Cardiac muscle cell (in vitro differentiated cells and primary cell): ENCODE measurements at regions not wholly inside any gene's neighbourhood (a gene's known extent, or its start where the extent isn't known, plus 50 kb on each side); places are given as distances from the start of the nearest gene placed in this dataset.

Experiments used
- DNase-seq, 2 donors: peaks; one replicate each; pipeline versions ENCODE4 v3.0.0 to v3.0.0-alpha.2; 2010 to 2017; ENCODE audit warnings: low read depth in 1 of 2, low spot score in 1 of 2
- H3K27ac ChIP-seq: fragments of 200-600 bp; sonication (generic); 2 replicates; pipeline ENCODE4 v1.5.1; 2016
- H3K27me3 ChIP-seq: fragments of 200-600 bp; sonication (generic); 2 replicates; pipeline ENCODE4 v1.6.0; 2016; ENCODE audit warnings: control low read depth
- H3K36me3 ChIP-seq: fragments of 200-600 bp; sonication (generic); 2 replicates; pipeline ENCODE4 v1.5.1; 2016; ENCODE audit warnings: control low read depth
- H3K4me1 ChIP-seq: fragments of 200-600 bp; sonication (generic); 2 replicates; pipeline ENCODE4 v1.8.1; 2017; ENCODE audit warnings: low read depth, mild to moderate bottlenecking, mixed run types
- H3K4me3 ChIP-seq: fragments of 200-600 bp; sonication (generic); 2 replicates; pipeline ENCODE4 v1.5.1; 2016; ENCODE audit warnings: mild to moderate bottlenecking
- H3K9me3 ChIP-seq: fragments of 200-600 bp; sonication (generic); 2 replicates; pipeline ENCODE4 v1.5.1; 2017; ENCODE audit warnings: low read depth, mild to moderate bottlenecking, control low read depth
- CTCF ChIP-seq: IDR thresholded peaks from 2 replicates; pipeline ENCODE4 v1.5.1; 2012; ENCODE audit warnings: low read depth, mild to moderate bottlenecking, low read length

DNA sequence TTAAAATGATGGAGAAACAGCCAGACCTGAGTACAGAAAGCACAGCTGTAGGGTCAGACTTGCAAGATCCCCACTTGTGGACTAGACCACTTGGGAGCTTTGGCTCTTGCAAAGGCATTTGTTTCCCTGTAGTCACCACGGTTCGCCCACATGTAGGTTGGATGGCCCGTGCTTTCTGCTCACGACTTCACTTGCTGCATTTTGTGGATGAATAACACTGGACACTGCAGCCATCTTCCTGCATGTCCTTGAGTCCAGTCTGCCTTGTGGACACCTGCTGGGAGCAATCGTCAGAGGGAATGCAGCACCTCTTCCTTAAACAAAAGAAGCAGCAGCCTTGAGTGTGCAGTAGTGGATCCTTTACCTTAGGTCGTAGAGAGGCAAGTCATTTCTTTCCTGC is 372.9 kb upstream of the IRX2 start:
- Histone ChIP-seq H3K27ac (no peak overlapping the region), H3K4me3 (no peak overlapping the region), H3K27me3 (no peaks in the 10 kb centered on the region), H3K9me3 (no peaks in the 10 kb centered on the region), H3K4me1 (peaks cover 36% of the 10 kb centered on the region), H3K36me3 (no peaks in the 10 kb centered on the region)
- no peak for DNase-seq
- TF ChIP-seq CTCF, result no peak

DNA sequence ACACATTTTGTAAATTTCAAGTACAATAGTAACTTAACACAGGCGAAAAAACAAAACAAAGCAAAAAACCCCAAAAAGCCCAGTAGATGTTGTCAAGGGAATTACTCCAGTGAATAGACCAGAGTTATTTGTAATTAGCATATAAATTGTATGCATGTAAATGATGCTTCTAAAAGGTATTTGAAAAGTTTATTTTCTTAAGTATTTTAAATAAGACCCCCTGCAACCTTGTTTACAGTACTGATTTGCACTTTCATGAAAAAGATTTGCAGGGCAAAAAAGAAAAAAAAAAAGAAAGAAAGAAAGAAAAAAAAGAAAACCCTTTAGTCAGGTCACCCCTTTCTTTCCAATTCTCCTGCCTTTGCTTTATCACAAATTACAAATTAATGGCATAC is 372.3 kb upstream of the IRX2 start:
- DNase-seq, result no peak
- Histone ChIP-seq H3K9me3 (no peaks in the 10 kb centered on the region), H3K4me1 (peaks cover 36% of the 10 kb centered on the region), H3K4me3 (no peak overlapping the region), H3K36me3 (no peaks in the 10 kb centered on the region), H3K27me3 (no peaks in the 10 kb centered on the region), H3K27ac (no peak overlapping the region)
- no peak for TF ChIP-seq CTCF

DNA sequence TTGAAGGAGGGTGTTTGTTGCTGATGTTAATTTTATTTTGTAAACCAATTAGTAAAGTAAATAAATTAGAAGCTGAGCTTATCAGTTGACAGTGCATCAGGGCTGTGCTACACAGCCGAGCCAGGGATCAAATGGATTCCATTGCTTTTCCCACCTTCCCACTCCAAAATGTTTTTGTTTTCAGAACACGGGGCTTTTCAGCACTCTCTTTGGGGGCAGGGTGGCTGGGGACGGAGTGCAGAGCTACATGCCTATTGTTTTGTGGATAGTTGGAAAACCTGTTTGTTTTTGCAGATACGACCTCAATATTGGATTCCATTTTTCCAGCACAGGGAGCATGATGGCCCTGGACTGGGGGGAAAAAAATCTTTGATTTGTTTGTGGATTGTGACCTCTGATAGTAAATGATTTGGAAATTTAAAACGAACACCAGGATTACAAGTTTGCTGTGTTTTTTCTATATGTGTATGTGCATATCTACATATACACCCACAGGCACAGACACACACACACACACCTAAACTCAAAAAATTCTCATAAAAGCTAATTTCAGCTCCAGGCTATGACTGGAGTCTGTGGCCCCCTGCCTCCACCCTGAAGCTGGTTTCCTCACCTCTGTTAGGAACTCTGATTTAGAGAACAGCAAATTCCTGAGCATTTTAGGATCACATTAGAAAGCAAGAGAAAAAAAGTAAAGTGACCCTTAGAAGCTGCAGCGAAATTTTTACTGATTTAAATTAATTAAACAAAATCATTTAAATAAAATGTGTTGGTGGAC is 371.7 kb upstream of the IRX2 start:
- no peak for DNase-seq

GRCh38 chr5:3122216-3122615 is 370.7 kb upstream of the IRX2 start:
- TF ChIP-seq CTCF, result no peak
- Histone ChIP-seq H3K27me3 (no peaks in the 10 kb centered on the region), H3K36me3 (no peaks in the 10 kb centered on the region), H3K4me3 (no peak overlapping the region), H3K9me3 (no peaks in the 10 kb centered on the region), H3K4me1 (peaks cover 29% of the 10 kb centered on the region), H3K27ac (no peak overlapping the region)
- DNase-seq, result no peak

More for the DNA sequence above, 371.7 kb upstream of the IRX2 start:
- no peak for TF ChIP-seq CTCF
- Histone ChIP-seq H3K27me3 (no peaks in the 10 kb centered on the region), H3K27ac (no peak overlapping the region), H3K36me3 (no peaks in the 10 kb centered on the region), H3K4me3 (no peak overlapping the region), H3K4me1 (peaks cover 36% of the 10 kb centered on the region), H3K9me3 (no peaks in the 10 kb centered on the region)

GRCh38 chr5:3121813-3122212 is 370.3 kb upstream of the IRX2 start:
- Histone ChIP-seq H3K36me3 (no peaks in the 10 kb centered on the region), H3K27ac (no peak overlapping the region), H3K27me3 (no peaks in the 10 kb centered on the region), H3K9me3 (no peaks in the 10 kb centered on the region), H3K4me1 (peaks cover 29% of the 10 kb centered on the region), H3K4me3 (no peak overlapping the region)
- no peak for DNase-seq
- TF ChIP-seq CTCF, result no peak

DNA sequence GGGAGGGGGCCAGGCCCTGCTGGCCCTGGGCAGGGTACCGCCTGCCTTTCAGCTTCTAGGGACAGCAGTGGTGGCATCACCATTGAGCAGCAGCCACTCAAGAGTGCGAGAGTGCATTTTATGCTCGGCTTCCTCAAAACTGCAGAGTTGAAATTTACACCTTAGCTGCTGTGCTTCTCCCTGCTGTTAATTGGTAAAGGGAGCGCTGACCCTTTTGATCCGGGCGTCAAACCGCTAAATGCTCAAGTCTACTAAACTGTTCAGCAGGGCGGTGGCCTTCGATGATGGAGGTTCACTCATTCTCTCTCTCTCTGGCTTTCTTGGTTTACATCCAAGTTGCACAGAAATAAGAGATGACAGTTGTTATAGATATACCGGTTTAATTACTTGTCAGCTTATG is 368.6 kb upstream of the IRX2 start:
- Histone ChIP-seq H3K4me1 (peaks cover 33% of the 10 kb centered on the region), H3K27ac (no peak overlapping the region), H3K27me3 (no peaks in the 10 kb centered on the region), H3K9me3 (no peaks in the 10 kb centered on the region), H3K4me3 (no peak overlapping the region), H3K36me3 (no peaks in the 10 kb centered on the region)
- no peak for TF ChIP-seq CTCF
- DNase-seq, result no peak
